GM19025 (cell line): ENCODE measurements at regions not wholly inside any gene's neighbourhood (a gene's known extent, or its start where the extent isn't known, plus 50 kb on each side); places are given as distances from the start of the nearest gene placed in this dataset.

ENCODE experiments used
- ATAC-seq: cut with Tn5 transposase; IDR thresholded peaks from one replicate; pipeline ENCODE4 v1.9.1; 2021; ENCODE audit warnings: mild to moderate bottlenecking, low read depth, moderate library complexity; ENCODE audit not compliant: unreplicated experiment

GRCh38 chr4:131061734-131062133 lies 1965.8 kb downstream of the C4orf33 start:
- no peak for ATAC-seq

GRCh38 chr4:131063878-131064277 lies 1967.9 kb downstream of the C4orf33 start:
- ATAC-seq: no peak

- ATAC-seq: no peak
Observed at GRCh38 chr4:131081069-131081468, 1985.1 kb downstream of the C4orf33 start.

- ATAC-seq: no peak
Observed at GRCh38 chr4:131084997-131085396, 1989.0 kb downstream of the C4orf33 start.

- no peak for ATAC-seq
Observed at GRCh38 chr4:131091896-131092295, 1995.9 kb downstream of the C4orf33 start.

GRCh38 chr4:131093303-131093702 lies 1997.4 kb downstream of the C4orf33 start:
- no peak for ATAC-seq

GRCh38 chr4:131098976-131099375 lies 2003.0 kb downstream of the C4orf33 start:
- ATAC-seq: no peak

- ATAC-seq: no peak
Observed at GRCh38 chr4:131113273-131113672, 2017.3 kb downstream of the C4orf33 start.

GRCh38 chr4:131113704-131114103 lies 2017.8 kb downstream of the C4orf33 start:
- ATAC-seq: no peak

- ATAC-seq: no peak
Observed at GRCh38 chr4:131119661-131120060, 2023.7 kb downstream of the C4orf33 start.

GRCh38 chr4:131137196-131137595 lies 2011.9 kb upstream of the PCDH10 start:
- ATAC-seq: no peak

- no peak for ATAC-seq
Observed at GRCh38 chr4:131159261-131159660, 1989.8 kb upstream of the PCDH10 start.

- ATAC-seq: no peak
Observed at GRCh38 chr4:131192318-131192717, 1956.8 kb upstream of the PCDH10 start.

- no peak for ATAC-seq
Observed at GRCh38 chr4:131207589-131207988, 1941.5 kb upstream of the PCDH10 start.

- no peak for ATAC-seq
Observed at GRCh38 chr4:131248314-131248713, 1900.8 kb upstream of the PCDH10 start.

GRCh38 chr4:131251321-131251720 lies 1897.8 kb upstream of the PCDH10 start:
- ATAC-seq: no peak

GRCh38 chr4:131257241-131257640 lies 1891.9 kb upstream of the PCDH10 start:
- ATAC-seq: no peak

GRCh38 chr4:131258361-131258760 lies 1890.7 kb upstream of the PCDH10 start:
- ATAC-seq: no peak

GRCh38 chr4:131288441-131288840 lies 1860.7 kb upstream of the PCDH10 start:
- ATAC-seq: no peak

GRCh38 chr4:131296192-131296591 lies 1852.9 kb upstream of the PCDH10 start:
- no peak for ATAC-seq

- no peak for ATAC-seq
Observed at GRCh38 chr4:131302108-131302507, 1847.0 kb upstream of the PCDH10 start.

GRCh38 chr4:131304686-131305085 lies 1844.4 kb upstream of the PCDH10 start:
- ATAC-seq: no peak

GRCh38 chr4:131309628-131310027 lies 1839.5 kb upstream of the PCDH10 start:
- no peak for ATAC-seq
